Epithelial cell of proximal tubule (primary cell): ENCODE measurements at regions not wholly inside any gene's neighbourhood (a gene's known extent, or its start where the extent isn't known, plus 50 kb on each side); places are given as distances from the start of the nearest gene placed in this dataset.

Source experiments
- DNase-seq: peaks from one replicate; pipeline ENCODE4 v3.0.0-alpha.2; 2011; ENCODE audit warnings: low read depth
- H3K4me3 ChIP-seq: 2 replicates; pipeline ENCODE4 v1.5.1; 2011; ENCODE audit warnings: low read depth, mild to moderate bottlenecking, low read length
- CTCF ChIP-seq: conservative IDR thresholded peaks from 2 replicates; pipeline ENCODE4 v1.5.1; 2012; ENCODE audit warnings: low read depth, mild to moderate bottlenecking, low read length

- no peak for TF ChIP-seq CTCF
- no peak overlapping the region for H3K4me3 ChIP-seq
- DNase-seq = no peak
Observed at GRCh38 chr6:40056865-40057264, 122.6 kb upstream of the MOCS1 start.

GRCh38 chr6:40054602-40055001 is 120.3 kb upstream of the MOCS1 start:
- H3K4me3 ChIP-seq = no peak overlapping the region
- TF ChIP-seq CTCF = no peak
- DNase-seq = peak; percentile 37

- no peak for TF ChIP-seq CTCF
- no peak overlapping the region for H3K4me3 ChIP-seq
- no peak for DNase-seq
Observed at GRCh38 chr6:40054186-40054585, 119.9 kb upstream of the MOCS1 start.

DNA sequence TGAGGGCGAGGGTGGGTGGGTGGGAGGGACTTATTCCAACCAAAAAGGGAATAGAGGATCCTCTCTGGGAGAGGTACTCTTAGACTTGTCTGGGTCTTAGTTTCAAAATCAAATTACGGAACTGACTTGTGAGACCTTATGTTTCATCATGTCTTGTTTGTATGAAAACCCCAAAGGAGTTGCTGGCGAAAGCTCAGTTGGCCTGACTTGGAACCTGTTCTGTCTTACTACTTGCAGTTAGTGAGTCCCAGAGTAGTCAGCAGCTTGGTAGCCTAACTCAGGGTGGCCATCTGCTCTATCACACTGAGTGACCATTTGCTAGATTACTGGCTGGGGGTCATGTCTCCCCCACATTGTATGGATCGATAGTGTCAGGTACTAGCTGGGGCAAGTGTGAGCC is 114.9 kb upstream of the MOCS1 start:
- no peak for DNase-seq
- H3K4me3 ChIP-seq = no peak overlapping the region
- TF ChIP-seq CTCF = no peak

GRCh38 chr6:40044196-40044595 is 109.9 kb upstream of the MOCS1 start:
- no peak for TF ChIP-seq CTCF
- DNase-seq = no peak
- no peak overlapping the region for H3K4me3 ChIP-seq

GRCh38 chr6:40042232-40042631 is 108.0 kb upstream of the MOCS1 start:
- TF ChIP-seq CTCF = no peak
- H3K4me3 ChIP-seq = no peak overlapping the region
- no peak for DNase-seq

DNA sequence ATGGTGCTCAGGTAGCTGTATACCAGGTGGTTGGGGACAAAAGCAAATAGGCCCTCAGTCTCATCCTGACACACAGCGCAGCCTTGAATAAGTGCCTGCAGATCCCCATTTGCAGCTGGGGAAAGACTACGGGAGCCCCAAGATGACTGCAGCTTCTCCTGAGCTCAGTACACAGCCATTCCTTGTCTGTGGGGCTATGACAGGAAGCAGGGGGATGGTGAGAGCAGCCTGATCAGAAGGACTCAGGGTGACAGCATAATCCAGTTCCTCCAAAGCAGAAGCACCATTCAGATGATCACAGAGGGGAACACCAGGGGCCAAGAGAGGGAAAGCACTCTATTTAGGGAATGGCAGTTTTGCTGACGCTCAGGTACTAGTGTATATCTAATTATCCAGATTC is 104.8 kb upstream of the MOCS1 start:
- no peak for TF ChIP-seq CTCF
- DNase-seq = no peak
- no peak overlapping the region for H3K4me3 ChIP-seq
